Activated CD4-positive, alpha-beta T cell treated with anti-CD3 and anti-CD28 coated beads for 24 hours (primary cell): ENCODE measurements at regions not wholly inside any gene's neighbourhood (a gene's known extent, or its start where the extent isn't known, plus 50 kb on each side); places are given as distances from the start of the nearest gene placed in this dataset.
"Not testable (repeated sequence)": the region's sequence is repeated elsewhere in the genome, so short reads cannot be mapped to it uniquely, and the experiment has no call there.

ENCODE experiments used
- DNase-seq, 2 donors: peaks; one replicate each; pipeline ENCODE4 v3.0.0-alpha.2; 2020; ENCODE audit warnings: low read depth in 2 of 2

DNA sequence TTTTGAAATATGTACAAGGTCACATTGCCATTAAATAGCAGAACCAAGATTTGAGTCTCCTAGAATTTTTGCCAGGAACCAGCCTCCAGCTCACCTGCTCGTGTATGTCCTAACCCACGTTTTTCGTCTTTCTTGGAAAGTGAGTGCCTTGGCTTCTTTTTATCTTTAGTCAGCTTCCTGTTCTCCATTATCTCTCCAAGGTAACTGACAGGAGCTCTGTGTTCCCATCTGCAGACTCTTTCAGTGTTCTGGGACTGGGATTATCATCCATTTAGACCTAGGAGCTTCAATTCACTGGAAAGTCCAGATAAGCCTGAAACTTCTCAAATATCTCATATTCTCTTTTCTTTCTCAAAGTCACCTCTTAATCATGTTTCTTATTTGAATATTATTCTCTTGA, 193.7 kb downstream of the ZIC5 start:
- DNase-seq: no peak

DNA sequence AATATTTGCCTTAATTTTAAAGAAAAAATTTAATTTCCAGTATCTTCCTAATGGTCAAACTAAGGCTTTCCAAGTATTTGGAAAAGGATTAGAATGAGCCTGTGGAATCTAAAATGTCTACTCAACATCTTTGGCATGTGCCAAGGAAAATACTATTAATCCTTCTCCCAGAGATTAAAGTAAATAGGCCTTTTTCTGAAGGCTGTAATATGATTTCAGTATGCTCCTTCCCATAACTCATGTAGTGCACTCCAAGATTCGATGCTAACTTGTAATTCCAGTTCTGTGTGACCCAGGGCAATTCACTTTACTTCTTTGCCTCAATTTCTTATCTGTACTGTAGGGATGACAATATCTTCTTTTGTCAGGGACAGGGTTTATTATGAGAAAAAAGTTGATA, 196.9 kb downstream of the ZIC5 start:
- DNase-seq: no peak

DNA sequence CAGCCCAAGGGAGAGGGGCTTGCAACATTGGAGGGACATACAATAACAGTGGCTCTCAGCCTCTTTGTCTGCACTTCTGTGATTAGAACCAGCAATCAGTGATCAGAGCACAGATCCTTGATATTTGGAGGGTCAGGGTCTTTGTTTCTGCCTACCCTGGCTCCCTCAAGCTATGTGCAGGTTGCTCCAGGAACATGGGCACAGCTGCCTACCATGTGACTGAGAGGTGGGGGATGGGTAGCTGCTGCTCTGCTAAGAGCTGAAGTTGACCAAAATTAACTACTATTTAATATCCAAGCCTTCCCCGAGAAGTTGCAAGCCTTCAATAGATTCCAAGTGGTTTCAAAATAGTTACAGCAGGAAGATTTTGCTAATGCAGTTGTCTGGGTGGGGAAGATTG, 202.6 kb downstream of the ZIC5 start:
- no peak for DNase-seq

DNA sequence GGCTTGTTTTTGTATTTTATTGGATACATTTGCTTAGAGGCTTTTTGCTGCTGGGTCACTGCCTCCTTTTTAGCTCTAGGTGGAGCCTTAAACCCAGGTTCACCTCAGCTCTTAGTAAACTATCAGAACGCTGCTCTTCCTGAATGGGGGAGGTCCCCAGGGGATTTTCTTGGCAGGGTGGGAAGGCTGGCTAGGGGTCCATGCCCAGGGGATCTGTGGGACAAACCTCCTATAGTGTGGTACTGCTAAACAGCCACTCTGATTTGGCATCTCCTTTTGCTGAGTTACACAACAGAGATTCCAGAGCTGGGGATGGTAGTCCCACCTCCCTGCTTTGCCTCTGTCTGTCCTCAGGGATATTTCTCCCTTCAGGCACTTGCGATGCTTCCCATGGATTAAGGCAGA, 204.9 kb downstream of the ZIC5 start:
- DNase-seq: no peak

DNA sequence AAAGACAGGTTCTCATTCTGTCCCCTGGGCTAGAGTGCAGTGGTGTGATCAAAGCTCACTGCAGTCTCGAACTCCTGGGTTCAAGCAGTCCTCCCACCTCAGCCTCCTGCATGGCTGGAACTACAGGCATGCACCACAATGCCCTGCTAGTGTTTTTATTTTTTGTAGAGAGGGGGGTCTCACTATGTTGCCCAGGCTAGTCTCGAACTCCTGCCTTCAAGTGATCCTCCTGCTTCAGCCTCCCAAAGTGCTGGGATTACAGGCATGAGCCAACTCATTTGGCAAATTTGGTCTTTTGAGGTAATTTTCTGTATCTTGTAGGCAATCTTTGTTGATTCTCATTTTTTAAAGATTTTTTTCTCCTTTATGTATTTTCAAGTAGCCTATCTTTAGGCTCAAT, 205.7 kb downstream of the ZIC5 start:
- DNase-seq: no peak

DNA sequence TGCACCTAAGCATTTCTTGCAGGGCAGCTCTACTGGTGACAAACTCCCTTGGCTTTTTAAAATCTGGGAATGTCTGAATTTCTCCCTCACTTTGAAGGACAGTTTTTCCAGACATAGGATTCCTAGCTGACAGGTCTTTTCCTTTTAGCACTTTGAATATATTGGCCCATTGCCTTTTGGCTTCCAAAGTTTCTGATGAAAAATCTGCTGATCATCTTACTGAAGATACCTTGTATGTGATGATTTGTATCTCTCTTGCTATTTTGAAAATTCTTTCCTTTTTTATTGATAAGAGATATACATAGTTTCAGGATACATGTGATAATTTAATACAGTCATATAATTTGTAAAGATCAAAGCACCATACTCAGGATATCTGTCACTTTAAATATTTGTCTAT, 211.1 kb downstream of the ZIC5 start:
- no peak for DNase-seq

DNA sequence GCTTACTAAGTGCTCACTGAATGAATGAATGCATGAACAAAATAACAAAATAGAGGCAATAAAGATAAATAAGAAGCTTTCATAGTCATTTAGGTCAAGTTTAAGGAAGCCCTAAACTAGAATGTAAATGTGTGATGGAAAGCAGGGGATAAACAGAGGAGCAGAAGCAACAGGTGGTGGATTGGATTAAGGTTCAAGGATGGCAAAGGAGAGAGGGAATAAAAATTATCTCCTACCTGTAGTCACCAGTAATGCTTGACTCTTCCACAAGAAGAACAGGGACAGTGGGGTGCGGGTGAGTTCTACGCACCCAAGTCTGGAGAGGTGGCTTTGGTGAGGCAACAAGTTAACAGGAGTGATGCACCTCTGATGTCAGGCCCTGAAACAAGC, 212.4 kb downstream of the ZIC5 start:
- no peak for DNase-seq

DNA sequence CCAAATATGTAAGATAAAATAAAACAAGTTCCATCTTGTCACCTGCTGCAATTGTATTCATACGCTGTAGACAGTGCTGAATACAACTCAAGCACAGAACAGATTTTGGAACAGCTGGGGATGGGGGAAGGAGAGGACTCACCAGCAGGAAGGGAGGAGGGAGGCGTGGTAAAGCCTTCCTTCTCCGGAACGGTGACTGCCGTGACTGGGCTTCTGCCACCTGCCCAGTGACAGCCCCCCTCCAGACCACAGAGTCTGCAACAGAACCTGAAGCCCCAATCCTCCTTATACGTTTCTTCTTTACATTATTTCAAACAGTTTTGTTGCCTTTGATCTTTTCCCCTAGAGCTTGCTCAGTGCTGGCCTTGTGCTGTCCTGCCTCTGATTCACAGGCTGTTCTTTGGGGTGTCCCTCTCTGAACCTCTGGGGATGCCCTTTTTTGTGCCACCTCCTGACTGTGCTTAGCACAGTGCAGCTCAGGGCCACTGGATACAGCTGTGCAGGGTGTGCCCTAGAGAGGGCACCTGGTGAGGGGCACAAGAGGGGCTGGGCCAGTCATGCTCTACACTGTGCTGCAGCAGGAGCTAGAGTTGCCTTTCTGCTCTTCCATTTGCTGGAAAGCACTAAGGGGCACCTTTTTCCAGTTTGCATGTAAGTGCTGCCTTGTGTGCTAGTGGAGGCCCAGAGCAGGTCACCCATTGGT, 213.0 kb downstream of the ZIC5 start:
- DNase-seq: no peak

DNA sequence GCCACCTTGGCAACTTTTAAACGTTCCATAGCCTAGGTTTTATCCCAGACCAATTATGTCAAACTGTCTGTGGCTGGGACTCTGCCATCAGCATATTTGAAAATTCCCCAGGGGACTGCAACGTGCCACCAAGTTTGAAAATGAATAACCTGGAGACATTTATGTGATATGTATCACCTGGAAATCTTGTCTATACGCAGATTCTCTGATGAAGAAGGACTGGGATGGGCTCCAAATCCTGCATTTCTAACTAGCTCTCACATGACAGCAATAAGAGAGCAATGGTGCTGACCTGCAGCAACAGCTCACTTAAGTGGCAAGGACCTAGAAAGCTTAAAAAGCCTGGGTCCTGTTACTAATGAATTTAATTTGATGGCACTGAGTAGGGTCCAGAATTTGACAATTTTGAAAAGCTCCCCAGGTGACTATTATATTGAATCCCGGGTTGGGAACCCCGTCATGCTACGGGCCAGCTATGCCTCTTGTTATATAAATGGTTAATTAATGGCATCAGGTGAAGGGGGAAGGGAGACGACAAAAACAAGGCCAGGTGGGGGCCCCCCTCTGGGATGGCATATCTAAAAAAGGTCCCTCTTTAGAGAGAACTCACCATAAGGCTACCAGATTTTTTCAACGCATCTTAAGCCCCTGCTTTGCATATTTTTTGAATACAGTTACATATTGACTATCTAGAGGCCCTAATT, 213.7 kb downstream of the ZIC5 start:
- DNase-seq: no peak

DNA sequence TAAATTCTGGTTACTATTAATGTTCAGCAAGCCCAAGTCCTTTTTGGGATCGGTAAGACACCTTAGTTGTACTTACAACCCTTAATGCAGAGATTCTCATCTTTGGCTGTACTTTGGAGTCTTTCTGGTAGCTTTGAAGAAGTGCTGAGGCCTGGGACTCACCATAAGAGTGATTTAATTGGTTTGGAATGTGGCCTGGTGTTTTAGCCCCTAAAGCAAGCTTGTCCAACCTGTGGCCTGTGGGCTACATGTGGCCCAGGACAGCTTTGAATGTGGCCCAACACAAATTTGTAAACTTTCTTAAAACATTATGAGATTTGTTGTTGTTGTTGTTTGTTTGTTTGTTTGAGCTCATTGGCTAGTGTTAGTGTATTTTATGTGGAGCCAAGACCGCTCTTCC, 215.3 kb downstream of the ZIC5 start:
- DNase-seq: no peak

DNA sequence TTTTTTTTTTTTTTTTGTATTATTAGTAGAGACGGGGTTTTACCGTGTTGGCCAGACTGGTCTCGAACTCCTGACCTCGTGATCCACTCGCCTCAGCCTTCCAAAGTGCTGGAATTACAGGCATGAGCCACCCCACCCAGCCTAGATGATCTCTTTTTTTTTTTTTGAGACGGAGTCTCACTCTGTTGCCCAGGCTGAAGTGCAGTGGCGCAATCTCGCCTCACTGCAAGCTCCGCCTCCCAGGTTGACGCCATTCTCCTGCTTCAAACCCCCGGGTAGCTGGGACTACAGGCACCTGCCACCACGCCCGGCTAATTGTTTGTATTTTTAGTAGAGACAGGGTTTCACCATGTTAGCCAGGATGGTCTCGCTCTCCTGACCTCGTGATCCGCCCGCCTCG, 216.8 kb downstream of the ZIC5 start:
- DNase-seq: not testable (repeated sequence)

DNA sequence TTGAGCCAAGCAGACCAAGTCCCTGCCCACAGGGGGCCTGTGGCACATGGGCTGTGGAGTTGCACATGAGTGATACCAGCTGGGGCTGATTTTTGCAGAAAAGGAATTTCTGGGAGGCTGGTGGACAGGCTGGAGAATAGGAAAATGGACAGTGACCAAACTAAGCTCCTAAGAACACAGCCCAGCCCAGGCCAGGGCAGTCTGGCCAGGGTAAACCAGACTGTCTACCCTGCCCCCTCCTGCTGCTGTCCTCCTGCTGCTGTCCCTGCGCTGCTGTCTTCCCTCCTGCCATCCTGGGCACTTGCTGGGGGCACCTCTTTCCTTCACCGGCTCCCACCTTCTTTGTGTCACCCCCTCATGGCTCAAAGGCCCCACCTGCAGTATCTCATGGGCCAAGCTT, 219.2 kb downstream of the ZIC5 start:
- no peak for DNase-seq

DNA sequence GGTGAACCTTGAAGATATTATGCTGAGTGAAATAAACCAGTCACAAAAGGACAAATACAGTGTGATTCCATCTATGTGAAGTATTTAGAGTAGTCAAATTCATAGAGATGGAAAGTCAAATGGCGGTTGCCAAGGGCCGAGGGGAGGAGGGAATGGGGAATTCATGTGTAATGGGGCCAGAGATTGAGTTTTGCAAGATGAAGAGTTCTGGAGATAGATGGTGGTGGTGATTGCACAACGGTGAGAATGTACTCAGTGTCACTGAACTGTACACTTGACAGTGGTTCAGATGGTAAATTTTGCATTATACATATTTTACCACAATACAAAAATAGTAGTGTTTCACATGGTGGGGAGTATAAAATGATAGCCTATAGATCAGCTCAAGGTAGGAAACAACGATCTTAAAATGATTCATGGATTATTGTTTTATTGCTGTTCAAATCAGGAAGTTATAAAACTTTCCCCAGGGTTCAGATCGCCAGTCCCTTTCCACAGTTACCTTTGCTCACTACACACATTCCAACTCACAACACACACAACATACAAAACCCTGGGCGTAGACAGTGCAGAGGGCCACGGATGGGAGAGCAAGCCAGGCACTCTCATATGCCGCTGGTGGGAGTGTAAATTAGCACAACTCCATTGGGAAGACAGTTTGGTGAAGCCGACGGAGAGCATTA, 219.9 kb downstream of the ZIC5 start:
- no peak for DNase-seq

DNA sequence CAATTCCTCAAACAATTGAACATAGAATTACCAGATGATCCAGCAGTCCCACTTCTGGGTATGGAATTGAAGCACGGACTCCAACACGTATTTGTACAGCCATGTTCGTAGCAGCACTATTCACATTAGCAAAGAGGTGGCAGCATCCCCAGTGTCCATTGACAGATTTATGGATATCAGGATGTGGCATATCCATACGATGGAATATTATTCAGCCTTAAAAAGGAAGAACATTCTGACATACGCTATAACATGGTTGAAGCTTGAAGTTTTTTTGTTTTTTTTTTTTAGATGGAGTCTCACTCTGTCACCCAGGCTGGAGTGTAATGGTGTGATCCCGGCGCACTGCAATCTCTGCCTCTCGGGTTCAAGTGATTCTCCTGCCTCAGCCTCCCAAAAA, 220.6 kb downstream of the ZIC5 start:
- DNase-seq: no peak

DNA sequence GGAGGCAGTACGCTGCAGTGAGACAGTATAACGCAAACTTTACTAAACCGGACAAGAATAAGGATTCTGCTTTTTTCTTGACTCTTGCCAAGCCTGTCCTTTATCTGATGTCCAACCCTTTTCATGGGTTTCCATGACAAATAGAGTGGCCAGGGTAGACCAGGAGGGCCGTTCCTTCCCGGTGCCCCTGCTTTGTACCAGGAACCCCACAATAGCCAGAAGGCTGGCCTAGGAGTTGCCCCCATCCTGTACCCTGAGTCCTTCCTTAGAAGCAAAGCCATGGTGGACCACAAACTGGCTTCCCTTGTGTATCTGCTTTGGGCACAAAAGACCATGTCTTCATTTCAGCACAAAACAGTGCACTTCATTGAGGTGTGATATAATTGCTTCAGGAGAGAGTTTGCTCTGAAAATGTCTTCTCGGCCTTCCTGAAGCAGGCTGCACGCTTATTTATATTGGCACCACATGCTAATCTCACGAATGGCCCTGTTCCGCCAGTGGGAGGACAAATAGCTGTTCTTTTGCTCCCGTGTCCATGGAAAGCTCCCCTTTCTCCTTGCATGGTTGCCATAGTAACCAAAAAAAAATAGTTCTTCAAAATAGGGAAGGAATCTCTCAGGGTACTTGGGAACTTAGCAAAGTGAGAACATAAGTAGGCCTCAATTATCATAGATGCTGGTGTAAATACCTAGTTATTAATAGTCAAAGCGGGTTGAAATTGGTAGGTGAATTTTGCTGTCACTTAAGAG, 222.1 kb downstream of the ZIC5 start:
- no peak for DNase-seq

DNA sequence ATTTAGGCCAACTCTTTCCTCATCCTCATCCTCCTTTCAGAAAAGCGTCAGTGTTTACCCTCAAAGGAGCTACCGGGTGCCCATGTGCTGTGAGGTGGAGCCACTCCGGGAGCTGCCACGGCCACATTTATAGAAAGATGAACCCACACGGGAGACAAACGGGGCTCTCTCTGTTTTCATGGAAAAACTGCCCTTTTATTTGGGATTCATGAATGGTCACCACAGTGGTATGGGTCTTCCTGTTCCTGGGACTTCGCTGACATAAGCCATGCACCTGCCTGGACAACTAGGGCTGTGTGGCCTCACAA, 224.2 kb downstream of the ZIC5 start:
- DNase-seq: no peak

DNA sequence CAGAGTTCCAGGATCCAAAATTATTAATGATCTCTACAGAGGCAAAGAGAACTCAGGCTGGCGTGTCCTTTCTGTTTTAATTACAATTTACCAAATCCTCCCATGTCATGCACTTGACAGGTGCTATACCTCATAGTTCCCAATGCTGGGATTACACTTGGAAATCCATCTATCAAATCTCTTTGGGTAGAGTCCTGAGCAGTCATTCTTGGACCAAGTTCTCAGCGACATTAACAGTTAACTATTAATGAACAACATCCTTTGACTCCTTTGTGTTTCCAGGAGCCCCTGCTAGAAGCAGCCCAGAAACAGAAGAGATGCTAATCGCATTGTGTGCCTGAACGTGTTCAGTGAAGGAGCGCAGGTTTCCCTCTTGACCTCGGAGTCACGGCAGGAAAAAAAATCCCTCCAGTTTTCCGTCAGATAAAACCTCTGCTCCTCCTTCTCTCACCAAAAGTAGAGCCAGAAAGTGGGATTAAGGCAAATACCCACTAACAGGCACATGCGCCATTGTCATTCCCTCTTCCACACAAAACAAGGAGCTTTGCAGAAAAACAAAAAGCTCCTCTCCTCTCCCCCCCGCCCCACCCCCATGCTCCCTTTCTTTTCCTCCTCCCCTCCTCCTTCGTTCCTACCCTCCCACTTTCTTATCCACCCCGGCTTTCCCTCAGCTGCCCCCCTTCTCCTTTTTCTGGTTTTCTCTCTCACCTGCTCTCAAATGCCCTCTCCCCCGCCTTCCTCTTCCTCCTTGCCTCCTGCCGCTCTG, 224.7 kb downstream of the ZIC5 start:
- DNase-seq: no peak

DNA sequence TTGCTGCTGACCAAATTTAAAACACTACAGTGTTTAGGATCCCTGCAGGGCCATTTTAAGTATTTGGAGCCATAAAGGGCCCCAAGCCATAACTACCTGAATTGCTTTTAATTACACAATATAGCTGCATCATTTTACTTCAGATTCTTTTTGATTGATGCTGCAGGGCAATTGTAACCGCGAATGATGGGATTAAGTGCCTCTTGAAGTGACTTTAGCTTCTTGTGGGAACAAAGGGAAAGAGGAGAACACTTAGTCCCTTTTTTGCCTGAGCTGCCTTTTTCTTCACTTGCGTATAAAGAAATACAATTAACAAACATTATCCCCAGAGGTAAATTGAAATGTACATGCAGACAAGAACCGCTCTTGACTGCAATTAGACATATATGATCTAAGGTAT, 228.5 kb downstream of the ZIC5 start:
- no peak for DNase-seq

DNA sequence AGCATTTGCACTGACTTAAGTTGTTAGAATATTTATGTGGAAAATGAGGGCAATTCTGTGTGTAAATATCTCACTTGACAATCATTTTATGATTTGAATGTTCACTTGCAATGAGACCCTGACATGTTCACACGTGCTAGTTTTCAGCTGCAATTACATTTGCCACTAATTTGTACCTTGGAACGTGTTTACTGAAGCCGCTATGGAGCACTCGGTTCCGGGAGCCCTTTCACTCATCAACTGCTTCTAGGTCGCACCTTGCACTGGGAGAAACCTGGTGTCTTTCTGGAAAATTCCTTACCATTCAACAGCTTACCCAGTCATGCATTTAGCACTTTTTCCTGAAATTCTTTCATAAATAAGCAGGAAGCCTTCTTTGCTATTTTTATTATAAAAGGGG, 229.6 kb downstream of the ZIC5 start:
- no peak for DNase-seq

DNA sequence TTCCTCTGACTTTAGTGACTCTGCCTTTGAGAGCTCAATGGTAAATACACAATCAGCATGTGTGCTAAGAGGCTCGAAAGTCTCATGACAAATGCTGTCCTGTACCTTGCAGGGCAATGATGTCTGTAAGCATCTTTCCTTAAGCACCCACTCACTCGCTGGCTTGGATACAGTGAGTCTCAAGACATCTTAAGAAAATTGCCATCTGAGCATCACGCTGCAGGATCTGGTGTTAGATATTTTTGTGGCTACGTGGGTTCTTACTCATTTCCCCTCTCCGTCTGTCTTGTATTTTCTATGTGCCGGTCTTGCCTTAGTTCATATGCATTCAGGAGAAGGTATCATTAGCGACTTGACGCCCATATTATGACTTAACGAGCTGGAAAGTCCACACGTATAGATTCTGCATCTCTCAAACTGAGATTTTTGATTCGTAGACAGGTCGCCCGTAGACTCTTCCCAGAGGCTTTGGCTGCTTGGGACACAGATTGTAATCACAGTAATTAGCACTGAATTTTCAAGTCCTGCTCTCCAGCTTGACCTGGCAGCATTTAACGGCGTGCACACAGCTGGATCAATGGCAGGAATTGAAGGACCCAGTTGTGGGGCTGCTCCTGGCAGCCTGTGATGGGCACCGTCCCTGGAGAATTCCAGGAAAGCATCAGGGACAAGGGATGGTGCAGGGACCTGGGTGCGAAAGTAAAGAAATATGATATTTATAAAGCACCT, 231.2 kb downstream of the ZIC5 start:
- no peak for DNase-seq

DNA sequence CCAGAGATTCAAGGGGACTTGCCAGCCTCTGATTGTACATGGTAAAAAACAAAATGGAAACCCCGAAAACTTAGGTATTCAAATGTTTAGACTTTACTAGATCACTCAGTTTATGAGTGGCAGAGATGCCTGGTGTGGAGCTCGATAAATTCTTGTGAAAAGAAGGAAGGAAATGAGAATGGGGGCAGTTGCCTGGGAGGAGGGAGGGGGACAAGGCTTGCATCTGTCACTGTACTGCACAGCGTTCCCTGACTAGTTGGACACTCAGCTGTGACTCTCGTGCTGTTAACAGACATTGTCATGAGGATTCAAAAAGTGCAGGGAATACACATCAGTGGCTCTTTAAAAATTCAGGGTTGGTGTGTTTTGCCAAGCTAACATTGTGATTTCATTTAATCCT, 232.9 kb downstream of the ZIC5 start:
- DNase-seq: no peak
